GM18861 (cell line): ENCODE measurements at regions not wholly inside any gene's neighbourhood (a gene's known extent, or its start where the extent isn't known, plus 50 kb on each side); places are given as distances from the start of the nearest gene placed in this dataset.

Experiments used
- ATAC-seq: cut with Tn5 transposase; IDR thresholded peaks from one replicate; pipeline ENCODE4 v1.9.1; 2021; ENCODE audit not compliant: unreplicated experiment

- no peak for ATAC-seq
Measured at GRCh38 chr2:41527525-41528323, 520.1 kb upstream of the PKDCC start.

GRCh38 chr2:41535575-41535974 lies 512.2 kb upstream of the PKDCC start:
- no peak for ATAC-seq

- ATAC-seq = no peak
Measured at GRCh38 chr2:41540272-41540998, 507.4 kb upstream of the PKDCC start.

DNA sequence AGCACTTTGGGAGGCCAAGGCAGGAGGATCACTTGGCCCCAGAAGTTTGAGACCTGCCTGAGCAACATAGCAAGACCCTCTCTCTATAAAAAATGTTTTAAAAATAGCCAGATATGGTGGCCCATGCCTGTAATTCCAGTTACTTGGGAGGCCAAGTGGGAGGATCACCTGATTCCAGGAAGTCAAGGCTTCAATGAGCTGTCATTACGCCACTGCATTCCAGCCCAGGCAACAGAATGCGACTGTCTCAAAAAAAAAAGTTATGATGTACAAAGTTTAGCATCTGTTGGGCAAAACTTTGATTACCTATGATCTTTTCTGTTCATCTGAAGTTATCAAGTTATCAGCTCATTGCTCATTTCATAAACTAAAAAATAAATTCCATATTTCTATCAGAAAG lies 504.1 kb upstream of the PKDCC start:
- no peak for ATAC-seq

GRCh38 chr2:41544709-41545108 lies 503.1 kb upstream of the PKDCC start:
- ATAC-seq = no peak

GRCh38 chr2:41546031-41546430 lies 501.8 kb upstream of the PKDCC start:
- no peak for ATAC-seq

GRCh38 chr2:41568648-41569047 lies 479.2 kb upstream of the PKDCC start:
- ATAC-seq = no peak

DNA sequence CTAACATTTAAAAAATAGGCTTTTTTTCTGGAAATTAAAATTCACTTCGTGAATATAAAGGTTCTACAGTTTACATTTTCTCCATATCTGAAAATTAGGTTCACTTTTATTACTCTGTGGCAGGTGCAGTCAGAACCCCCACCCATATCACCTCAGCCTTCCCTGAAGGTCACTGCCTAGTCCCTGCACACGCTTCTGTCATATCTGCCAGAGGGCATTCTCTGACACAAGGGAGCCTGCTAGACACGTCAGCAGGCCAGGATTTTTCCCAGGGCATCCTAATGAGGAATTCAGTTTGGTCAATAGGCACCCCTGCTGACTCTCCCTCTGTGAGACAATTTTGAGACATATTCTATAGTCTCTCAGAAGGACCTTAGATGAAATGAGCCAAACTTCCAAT lies 475.7 kb upstream of the PKDCC start:
- ATAC-seq = no peak

DNA sequence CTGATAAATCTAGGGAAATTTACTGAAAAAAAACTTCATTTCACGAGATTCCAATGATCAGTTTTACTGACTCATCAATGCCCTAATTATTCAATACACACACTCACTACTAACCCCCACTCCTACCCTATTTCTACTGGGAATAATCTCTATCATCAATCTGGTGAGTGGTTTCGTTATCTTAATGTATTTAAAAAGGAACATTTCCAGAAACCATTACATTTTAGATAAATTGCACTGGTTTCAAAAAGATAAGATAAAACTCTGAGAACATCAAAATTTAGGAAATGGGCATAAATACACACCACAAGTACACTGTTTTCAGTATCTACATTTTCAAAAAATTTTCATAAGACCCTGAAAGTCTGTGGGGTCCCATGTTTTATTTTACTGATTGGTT lies 471.4 kb upstream of the PKDCC start:
- ATAC-seq = no peak

GRCh38 chr2:41579806-41580205 lies 468.0 kb upstream of the PKDCC start:
- no peak for ATAC-seq

GRCh38 chr2:41580806-41581205 lies 467.0 kb upstream of the PKDCC start:
- no peak for ATAC-seq

DNA sequence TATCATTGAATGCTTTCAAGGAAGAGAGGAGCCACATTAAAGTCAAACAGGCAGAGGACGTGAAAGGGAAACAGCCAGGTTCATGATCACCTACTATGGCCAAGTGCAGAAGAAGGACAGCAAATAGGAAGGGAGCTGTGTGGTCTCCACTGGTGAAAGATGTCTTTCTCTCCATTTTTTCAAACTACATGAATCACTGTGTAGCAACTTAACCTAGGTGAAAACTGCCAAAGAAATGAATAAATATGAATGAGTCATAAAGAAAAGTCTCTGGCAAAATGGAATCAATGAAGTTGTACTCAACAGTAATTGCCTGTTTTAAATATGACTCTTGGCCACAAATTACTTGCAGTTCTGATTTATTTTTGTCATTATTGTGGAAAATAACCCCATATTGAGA lies 452.6 kb upstream of the PKDCC start:
- ATAC-seq = no peak

DNA sequence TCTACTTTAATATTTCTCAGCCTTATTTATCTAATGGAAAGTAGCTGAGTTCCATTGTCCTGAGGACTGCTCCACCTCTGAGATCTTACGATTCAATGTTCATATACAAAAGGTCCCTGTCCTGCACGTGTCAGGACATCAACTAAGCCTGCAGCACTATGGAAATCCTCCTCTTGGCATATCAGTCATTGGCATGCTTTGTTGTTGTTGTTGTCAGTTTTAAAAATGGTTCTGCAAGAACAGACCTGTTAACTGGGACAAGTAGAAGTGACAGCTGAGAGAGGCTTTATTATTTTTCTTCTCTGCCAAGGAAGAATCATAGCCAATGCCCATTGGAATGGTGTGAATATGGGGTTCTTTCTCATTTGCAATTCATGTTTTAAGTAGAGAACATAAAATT lies 450.1 kb upstream of the PKDCC start:
- no peak for ATAC-seq

- no peak for ATAC-seq
Measured at GRCh38 chr2:41598161-41598894, 449.5 kb upstream of the PKDCC start.

GRCh38 chr2:41600460-41600859 lies 447.4 kb upstream of the PKDCC start:
- ATAC-seq = no peak

- ATAC-seq = no peak
Measured at GRCh38 chr2:41602341-41602740, 445.5 kb upstream of the PKDCC start.

DNA sequence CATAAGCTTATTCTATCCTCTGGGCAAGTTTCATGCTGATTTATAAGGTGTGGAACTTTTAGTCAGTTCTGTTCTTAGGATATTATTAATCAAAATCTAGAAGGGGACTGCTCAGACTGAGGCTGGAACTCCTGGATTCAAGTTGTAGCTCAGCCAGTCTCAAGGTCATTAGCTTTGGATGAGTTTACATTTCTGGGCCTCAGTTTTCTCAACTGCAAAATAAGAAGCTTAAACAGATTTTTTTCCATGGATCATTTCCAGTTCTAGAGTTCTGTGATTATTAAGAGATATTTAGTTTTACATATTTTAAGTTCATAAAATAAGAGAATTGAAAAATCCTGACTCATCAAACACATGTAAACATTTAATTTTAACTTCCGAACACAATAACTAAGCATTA lies 442.5 kb upstream of the PKDCC start:
- no peak for ATAC-seq

DNA sequence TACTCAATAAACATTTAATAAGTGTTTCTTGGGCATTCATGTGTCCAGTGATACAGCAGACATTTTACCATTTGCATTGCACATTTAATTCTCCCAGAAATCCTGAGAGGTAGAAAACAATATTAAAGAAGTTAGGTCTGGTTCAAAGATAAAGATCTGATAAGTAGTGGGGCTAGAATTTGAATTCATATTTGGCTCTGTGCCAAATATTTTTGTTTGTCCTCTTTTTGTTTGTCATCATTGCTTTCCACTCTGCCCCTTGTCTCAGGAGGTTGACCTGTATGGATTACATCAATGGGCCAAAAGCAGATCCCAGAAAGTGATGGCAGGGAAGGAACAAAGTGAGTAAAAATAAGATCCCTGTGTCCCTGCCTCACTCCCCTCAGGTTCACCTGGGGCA lies 441.9 kb upstream of the PKDCC start:
- no peak for ATAC-seq

- no peak for ATAC-seq
Measured at GRCh38 chr2:41610501-41611190, 437.2 kb upstream of the PKDCC start.

DNA sequence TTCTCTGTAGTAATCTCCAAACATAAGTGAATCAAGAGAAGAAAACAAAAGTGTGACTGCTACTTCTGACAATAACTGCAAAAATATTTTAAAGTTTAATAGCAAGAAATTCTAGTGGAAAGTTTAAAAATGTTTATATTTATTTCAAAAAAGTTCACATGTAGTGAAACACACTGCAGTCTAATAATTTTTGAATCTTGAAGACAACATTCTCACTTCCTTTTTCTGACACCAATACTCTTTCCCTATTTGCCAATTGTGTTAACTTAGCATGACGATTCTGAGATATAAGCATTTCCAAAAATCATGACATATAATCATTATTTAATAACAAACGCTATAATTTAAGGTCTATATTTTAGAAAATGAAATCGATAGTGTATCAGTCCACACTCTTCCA lies 429.1 kb upstream of the PKDCC start:
- peak; percentile 61 for ATAC-seq

- ATAC-seq = no peak
Measured at GRCh38 chr2:41621095-41621494, 426.7 kb upstream of the PKDCC start.
